Liver (tissue), 3 donors: ENCODE measurements at regions not wholly inside any gene's neighbourhood (a gene's known extent, or its start where the extent isn't known, plus 50 kb on each side); places are given as distances from the start of the nearest gene placed in this dataset.

Experiments used
- CTCF ChIP-seq: fragments of 150-350 bp; IDR thresholded peaks from 2 replicates; pipeline ENCODE4 v1.5.1; 2017; ENCODE audit warnings: improper control_type of control experiment, low read depth, low read length; ENCODE audit not compliant: missing input control
- EGR1 ChIP-seq, 2 donors: IDR thresholded peaks; 2 replicates each; pipeline ENCODE4 v1.6.1; 2016 to 2018; ENCODE audit warnings: antibody characterized with exemption in 2 of 2, low read depth in 2 of 2
- HNF4A ChIP-seq, 2 donors: conservative IDR thresholded peaks; 2 replicates each; pipeline ENCODE4 v1.6.1; 2016; ENCODE audit warnings: antibody characterized with exemption in 2 of 2, mild to moderate bottlenecking in 2 of 2
- JUND ChIP-seq, 2 donors: IDR thresholded peaks; 2 replicates each; pipeline ENCODE4 v1.6.1; 2016; ENCODE audit warnings: antibody characterized with exemption in 2 of 2
- REST ChIP-seq: IDR thresholded peaks from 2 replicates; pipeline ENCODE4 v1.6.1; 2016; ENCODE audit warnings: antibody characterized with exemption, mild to moderate bottlenecking
- RXRA ChIP-seq, 2 donors: IDR thresholded peaks; 2 replicates each; pipeline ENCODE4 v1.6.1; 2017 to 2018; ENCODE audit warnings: antibody characterized with exemption in 2 of 2, mild to moderate bottlenecking in 1 of 2
- donor health status: healthy.
- donor health status: healthy.

GRCh38 chr5:171668097-171668412 lies 117.6 kb upstream of the SMIM23 start:
- TF ChIP-seq HNF4A (conservative IDR thresholded peaks at IDR 0.05) (no peak), RXRA (IDR thresholded peaks at IDR 0.05) (no peak), CTCF (no peak), REST (no peak), JUND (IDR thresholded peaks at IDR 0.05) (no peak), EGR1 (IDR thresholded peaks at IDR 0.05; ENCODE audit: low read depth in 2 of 2) (no peak)
